Fibroblast of skin of scalp (primary cell): ENCODE measurements at regions not wholly inside any gene's neighbourhood (a gene's known extent, or its start where the extent isn't known, plus 50 kb on each side); places are given as distances from the start of the nearest gene placed in this dataset.
A peak's percentile ranks its signal among the peaks of the same experiment; 100 is the strongest.

Source experiments
- DNase-seq: peaks from one replicate; pipeline ENCODE4 v3.0.0-alpha.2; 2013

DNA sequence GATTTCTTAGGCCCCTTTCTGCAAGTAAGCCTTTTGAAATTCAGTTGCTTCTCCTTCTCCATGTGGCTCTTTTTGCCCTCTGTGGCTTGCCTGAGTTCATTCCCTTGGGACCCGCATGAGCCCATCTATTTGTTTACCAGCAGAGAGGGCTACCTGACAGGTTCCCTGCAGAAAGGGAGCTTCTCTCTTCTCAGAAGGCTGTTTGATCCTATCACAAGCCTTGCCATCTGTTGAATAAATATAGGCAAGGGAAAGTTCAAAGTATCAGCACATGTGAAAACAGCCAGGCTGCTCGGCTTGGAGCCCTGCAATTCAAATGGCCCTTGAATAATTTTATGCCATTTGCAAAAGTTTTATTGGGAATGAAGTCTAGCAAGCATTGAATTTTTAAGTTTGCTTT, 720.2 kb upstream of the FZD8 start:
- DNase-seq = no peak

DNA sequence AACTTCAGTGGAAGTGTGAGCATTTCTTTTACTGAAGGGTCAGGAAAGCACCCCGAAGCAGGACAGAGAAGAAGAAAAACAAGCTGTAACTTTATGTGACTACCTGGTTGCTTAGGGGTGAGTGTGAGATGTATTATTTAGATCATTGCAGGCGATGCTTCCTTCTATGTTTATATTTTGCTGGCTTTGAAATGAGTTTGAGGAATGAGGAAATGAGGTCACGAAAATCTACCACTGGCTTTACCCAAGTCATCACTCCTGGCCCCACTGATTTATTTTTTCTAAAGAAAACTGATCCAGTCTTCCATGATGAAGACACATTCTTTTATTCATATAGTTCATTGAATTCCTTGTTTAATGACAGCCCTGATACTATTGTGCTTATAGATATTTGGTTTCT, 716.6 kb upstream of the FZD8 start:
- DNase-seq = no peak

DNA sequence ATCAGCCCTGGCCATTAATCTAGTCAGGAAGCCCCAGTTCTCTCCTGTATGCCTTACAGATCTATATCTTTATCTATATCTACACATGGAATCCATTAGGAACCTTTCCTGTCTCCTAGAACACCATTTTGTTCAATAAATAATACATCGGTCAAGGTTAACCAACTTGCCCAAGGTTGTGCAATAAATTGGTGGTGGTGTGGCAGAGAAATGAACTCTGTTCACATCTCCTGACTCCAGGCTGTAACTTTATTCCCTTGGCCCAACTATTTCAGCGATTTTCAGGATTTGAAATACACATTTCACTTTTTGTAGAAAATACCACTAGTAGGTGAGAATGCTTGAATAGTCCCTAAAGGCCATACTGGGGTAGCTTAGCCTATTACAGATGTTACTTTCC, 712.5 kb upstream of the FZD8 start:
- no peak for DNase-seq

- no peak for DNase-seq
These were observed 709.1 kb upstream of the FZD8 start for GRCh38 chr10:36351159-36351558.

- peak; percentile 87 for DNase-seq
These were observed 707.5 kb upstream of the FZD8 start for GRCh38 chr10:36349445-36350078.

DNA sequence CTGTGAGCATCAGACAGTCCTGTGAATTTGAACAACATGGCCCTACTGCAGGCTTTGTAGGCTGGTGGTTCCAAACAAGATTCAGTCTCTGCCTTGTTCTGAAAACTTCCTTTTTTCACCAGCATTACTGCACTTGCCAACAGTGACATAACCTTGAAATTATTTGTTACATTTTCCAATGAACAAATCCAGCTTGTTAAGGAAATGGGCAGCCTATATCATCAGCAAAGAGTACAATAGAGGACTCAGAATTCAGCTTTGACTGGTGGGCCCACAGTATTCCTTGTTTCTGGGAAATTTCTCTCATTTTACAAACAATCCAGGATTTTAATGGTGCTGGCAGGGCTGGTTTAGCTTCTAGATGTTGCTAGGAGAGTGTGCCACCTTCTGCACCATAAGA, 703.7 kb upstream of the FZD8 start:
- DNase-seq = peak; percentile 18

- DNase-seq = no peak
These were observed 703.1 kb upstream of the FZD8 start for GRCh38 chr10:36345175-36345533.

GRCh38 chr10:36344240-36345174, 702.4 kb upstream of the FZD8 start:
- no peak for DNase-seq

- no peak for DNase-seq
These were observed 700.7 kb upstream of the FZD8 start for GRCh38 chr10:36342781-36343180.

DNA sequence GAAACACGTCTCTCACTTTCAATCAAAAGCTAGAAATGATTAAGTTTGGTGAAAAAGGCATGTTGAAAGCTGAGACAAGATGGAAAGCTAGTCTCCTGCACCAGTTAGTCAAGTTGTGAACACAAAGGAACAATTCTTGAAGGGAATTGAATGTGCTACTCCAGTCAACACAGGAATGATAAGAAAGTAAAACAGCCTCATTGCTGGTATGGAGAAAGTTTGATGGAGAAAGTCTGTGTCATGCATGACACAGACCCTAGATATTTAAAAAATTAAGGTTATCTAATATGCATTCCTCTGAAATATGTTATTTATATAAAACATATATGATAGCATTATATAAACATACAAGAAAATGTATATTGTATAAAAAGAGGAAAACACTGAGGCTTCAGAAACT, 699.4 kb upstream of the FZD8 start:
- DNase-seq = peak; percentile 27

DNA sequence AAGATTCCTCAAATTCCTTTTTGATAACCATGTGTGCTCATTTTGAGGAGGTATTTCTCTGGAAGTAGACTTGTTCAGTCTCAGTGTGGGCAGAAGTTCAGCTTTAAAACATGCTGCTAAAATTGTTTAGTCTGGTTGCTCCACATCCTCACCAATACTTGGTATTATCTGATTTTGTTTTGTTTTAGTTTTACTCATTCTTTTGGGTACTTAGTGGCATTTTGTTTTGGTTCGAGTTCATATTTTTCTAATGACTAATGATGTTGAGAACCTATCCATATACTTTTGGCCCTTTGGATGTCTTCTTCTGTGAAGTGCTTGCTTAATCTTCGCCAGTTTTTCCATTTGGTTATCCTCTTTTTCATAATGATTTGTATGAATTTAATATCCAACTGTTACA, 694.2 kb upstream of the FZD8 start:
- peak; percentile 61 for DNase-seq

DNA sequence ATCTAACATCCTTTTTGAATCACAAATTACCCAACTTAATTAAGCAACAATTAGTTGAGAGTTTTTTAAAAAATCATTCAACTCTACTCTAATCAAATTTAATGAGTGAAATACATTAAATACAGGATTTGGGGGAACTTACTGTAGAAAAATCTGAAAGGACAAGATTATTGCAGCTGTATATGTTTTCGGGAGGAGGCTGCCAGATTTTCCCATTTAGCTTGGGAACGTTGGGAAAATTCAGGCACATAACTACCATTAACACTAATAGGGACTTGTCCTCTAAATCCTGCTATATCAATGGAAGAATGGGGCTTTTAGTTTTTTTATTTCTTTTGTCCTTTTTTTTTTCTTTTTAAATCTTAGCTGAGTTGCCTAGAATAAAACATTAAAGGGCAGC, 691.4 kb upstream of the FZD8 start:
- DNase-seq = no peak

GRCh38 chr10:36332926-36333325, 690.8 kb upstream of the FZD8 start:
- no peak for DNase-seq

DNA sequence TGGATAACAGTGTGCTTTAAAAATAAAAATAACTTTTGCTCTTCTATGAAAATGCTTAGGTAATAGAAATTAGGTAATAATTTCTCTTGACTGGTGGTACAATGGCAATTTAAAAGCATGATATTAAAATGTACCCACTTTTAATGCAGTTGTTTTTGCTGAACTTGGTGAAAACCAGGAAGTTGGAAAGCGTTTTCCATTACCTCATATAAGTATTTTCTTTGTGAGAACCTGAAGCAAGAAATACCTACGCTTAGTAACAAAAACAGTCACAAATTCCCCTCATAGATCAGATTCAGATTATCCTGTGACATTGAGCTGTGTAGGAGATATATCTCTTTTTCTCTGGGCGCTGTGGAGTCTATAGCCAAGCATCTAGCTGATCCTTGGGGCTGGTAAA, 689.0 kb upstream of the FZD8 start:
- DNase-seq = no peak

DNA sequence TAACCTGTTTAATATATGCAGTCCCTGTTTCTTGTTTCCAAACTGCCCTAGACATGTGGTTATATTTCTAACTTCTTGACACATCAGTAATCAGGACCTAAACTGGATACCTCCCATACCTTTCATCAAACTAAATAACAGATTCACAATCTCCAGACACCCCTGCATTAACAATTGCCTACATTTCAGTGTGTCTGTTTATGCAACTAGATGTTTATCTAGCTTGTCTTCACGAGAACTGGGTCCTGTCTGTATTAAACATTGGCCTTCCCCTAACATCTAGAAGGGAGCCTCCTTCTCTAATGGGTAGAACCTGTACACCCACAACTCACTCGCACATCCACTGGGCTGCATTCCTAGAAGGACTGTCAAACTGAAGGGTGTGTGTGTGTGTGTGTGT, 683.7 kb upstream of the FZD8 start:
- DNase-seq = no peak

DNA sequence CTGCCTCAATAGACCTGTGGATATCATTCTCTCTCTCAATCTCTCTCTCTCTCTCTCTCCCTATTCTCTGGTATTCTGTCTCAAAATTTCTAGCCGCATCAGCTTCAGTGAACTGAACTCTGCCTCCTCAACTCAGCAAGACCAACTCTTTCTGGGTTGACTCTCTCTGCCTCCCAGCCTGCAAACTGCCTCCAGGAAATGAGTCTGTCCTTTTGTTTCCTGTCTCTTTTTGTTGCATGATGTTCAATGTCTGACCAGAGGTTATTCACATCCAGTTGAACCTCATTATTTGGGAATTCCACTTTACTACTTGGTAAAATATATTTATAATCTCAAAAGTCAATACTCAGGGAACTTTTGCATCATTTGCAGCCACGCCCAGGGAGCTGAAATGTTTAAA, 682.7 kb upstream of the FZD8 start:
- DNase-seq = no peak

DNA sequence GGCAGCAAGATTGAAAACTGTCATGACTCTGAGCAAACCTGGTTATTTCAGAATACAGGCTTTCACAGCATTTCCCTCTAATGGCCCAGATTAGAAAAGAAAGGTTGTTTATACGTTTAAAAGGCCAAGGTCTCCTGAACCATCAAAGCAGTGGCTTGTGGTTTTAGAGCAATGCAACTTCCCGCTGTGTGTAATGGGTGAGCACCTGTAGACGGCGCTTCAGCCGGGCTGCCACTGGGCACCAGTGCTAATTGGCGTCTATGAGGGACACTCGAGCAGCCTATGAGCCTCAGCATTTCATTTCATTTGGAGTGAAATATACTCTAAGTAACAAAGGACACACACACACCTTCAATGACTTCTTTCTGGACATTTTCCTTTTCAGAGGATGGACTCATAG, 671.0 kb upstream of the FZD8 start:
- no peak for DNase-seq

GRCh38 chr10:36303896-36304295, 661.8 kb upstream of the FZD8 start:
- no peak for DNase-seq

- no peak for DNase-seq
These were observed 660.0 kb upstream of the FZD8 start for GRCh38 chr10:36302086-36302485.

GRCh38 chr10:36301539-36301938, 659.4 kb upstream of the FZD8 start:
- no peak for DNase-seq

DNA sequence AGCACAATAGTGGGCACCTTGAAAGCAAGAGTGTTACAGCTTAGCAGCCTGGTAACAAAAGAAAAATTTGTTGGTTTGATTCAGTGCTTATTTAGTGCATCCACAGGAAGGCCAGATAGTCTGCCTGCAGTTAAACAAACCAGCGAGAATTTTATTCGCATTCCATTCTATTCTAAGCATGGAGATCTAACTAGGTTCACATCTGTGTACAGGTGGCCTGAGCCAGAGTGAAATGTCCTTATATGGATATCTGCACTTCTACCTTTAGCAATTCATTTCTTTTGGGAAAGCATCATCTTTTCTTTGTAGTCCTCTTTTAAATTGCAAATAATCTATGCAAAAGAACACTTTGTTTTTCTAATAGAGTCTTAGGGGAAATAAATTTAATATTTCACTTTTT, 659.0 kb upstream of the FZD8 start:
- DNase-seq = no peak

- DNase-seq = no peak
These were observed 641.7 kb upstream of the FZD8 start for GRCh38 chr10:36283827-36284226.

DNA sequence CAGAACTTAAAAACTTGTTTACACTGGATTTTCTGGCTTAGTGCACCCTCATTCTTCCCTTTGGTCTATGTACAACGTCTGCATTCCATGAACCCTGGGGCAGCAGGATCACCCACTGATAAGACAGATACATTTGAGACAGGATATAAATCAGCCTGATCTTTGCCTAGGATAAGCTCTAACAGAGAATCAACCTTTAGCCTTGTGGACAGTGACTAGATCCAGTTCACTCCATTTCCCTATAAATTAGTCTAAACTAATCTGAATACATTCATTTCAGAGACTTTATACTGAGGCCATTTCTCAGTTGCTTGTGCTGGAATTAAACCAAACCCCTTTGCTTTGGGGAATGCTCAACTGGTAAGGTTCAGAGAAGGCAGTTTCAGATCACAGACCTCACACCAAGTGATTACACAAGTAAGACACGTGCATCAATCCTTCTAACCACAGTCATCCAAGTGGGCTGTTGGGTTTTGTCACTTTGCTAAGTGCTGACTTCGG, 639.8 kb upstream of the FZD8 start:
- peak; percentile 8 for DNase-seq

- no peak for DNase-seq
These were observed 638.9 kb upstream of the FZD8 start for GRCh38 chr10:36280890-36281499.
